Fibroblast of the aortic adventitia (primary cell): ENCODE measurements at regions not wholly inside any gene's neighbourhood (a gene's known extent, or its start where the extent isn't known, plus 50 kb on each side); places are given as distances from the start of the nearest gene placed in this dataset.

Source experiments
- DNase-seq: peaks from one replicate; pipeline ENCODE4 v3.0.0-alpha.2; 2010; ENCODE audit warnings: low read depth
- H3K4me3 ChIP-seq: 2 replicates; pipeline ENCODE4 v1.5.1; 2011; ENCODE audit warnings: low read depth, mild to moderate bottlenecking, control low read depth, low read length, moderate library complexity
- CTCF ChIP-seq: IDR thresholded peaks from 2 replicates; pipeline ENCODE4 v1.5.1; 2011; ENCODE audit warnings: mild to moderate bottlenecking, low read length, control low read depth, inconsistent platforms; ENCODE audit not compliant: insufficient read depth

GRCh38 chr9:523444-523843 is 308.8 kb downstream of the DOCK8 start:
- DNase-seq: no peak
- no peak overlapping the region for H3K4me3 ChIP-seq
- TF ChIP-seq CTCF: no peak

- DNase-seq: no peak
- no peak for TF ChIP-seq CTCF
- H3K4me3 ChIP-seq: no peak overlapping the region
Observed at GRCh38 chr9:524008-524407, 309.3 kb downstream of the DOCK8 start.

GRCh38 chr9:526904-527591 is 312.4 kb downstream of the DOCK8 start:
- no peak for DNase-seq
- H3K4me3 ChIP-seq: no peak overlapping the region
- TF ChIP-seq CTCF: no peak

GRCh38 chr9:529731-530130 is 311.8 kb upstream of the DMRT1 start:
- DNase-seq: no peak
- no peak overlapping the region for H3K4me3 ChIP-seq
- TF ChIP-seq CTCF: no peak

GRCh38 chr9:530681-531080 is 310.8 kb upstream of the DMRT1 start:
- no peak for TF ChIP-seq CTCF
- peak; percentile 29 for DNase-seq
- H3K4me3 ChIP-seq: no peak overlapping the region

GRCh38 chr9:532707-533106 is 308.8 kb upstream of the DMRT1 start:
- no peak for TF ChIP-seq CTCF
- H3K4me3 ChIP-seq: no peak overlapping the region
- DNase-seq: no peak

- H3K4me3 ChIP-seq: no peak overlapping the region
- no peak for DNase-seq
- TF ChIP-seq CTCF: no peak
Observed at GRCh38 chr9:534886-535285, 306.6 kb upstream of the DMRT1 start.
